ENCODE measurements at regions not wholly inside any gene's neighbourhood (a gene's known extent, or its start where the extent isn't known, plus 50 kb on each side); places are given as distances from the start of the nearest gene placed in this dataset.

DNA sequence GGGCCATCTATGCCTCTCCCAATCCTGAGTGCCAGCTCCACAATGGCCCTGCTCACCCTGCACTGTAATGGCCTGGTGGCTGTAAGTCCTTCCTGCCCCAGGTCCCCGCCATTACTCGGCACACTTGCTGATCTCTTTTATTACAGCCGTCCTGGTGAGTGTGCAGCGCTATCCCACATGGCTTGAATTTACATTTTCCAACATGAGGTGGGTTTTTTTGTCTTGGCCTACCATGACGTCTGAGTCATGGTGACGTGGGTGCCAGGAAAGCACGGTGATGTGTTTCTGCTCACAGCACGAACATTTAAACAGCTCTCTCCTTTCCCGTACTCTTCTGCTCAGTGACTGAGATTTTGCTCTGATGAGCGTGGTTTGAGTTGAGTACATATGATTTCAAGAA, 55.2 kb upstream of the FOXF1 start:
- TF ChIP-seq CTCF (IDR thresholded peaks at IDR 0.05): no peak
- TF ChIP-seq POLR2A (IDR thresholded peaks at IDR 0.05): no peak
- no peak for TF ChIP-seq EP300 (IDR thresholded peaks at IDR 0.05)

All from tibial nerve (tissue), 4 donors.